Loucy (cell line): ENCODE measurements at regions not wholly inside any gene's neighbourhood (a gene's known extent, or its start where the extent isn't known, plus 50 kb on each side); places are given as distances from the start of the nearest gene placed in this dataset.

Source experiments
- CTCF ChIP-seq: fragments of 200-600 bp; sonication (generic); conservative IDR thresholded peaks from 2 replicates; pipeline ENCODE4 v1.5.1; 2014; ENCODE audit warnings: mild to moderate bottlenecking, antibody characterized with exemption, low read length
- EZH2phosphoT487 ChIP-seq: fragments of 200-600 bp; IDR thresholded peaks from 2 replicates; pipeline ENCODE4 v1.6.1; 2018; ENCODE audit warnings: antibody characterized with exemption, mild to moderate bottlenecking, moderate library complexity, borderline replicate concordance

GRCh38 chr7:145313551-145313950 is 477.7 kb upstream of the TPK1 start:
- no peak for TF ChIP-seq CTCF
- TF ChIP-seq EZH2phosphoT487 = no peak
